GM23338 (cell line): ENCODE measurements at regions not wholly inside any gene's neighbourhood (a gene's known extent, or its start where the extent isn't known, plus 50 kb on each side); places are given as distances from the start of the nearest gene placed in this dataset.

Source experiments
- ATAC-seq: fragments of 200-7000 bp; cut with Tn5 transposase; 3 replicates; pipeline ENCODE4 v1.9.1; 2020
- DNase-seq: peaks from one replicate; pipeline ENCODE4 v3.0.0-alpha.2; 2015; ENCODE audit warnings: low spot score
- H2AFZ ChIP-seq: fragments of 200-600 bp; sonication (generic); 2 replicates; pipeline ENCODE4 v1.8.0; 2016; ENCODE audit warnings: antibody characterized with exemption, mild to moderate bottlenecking, moderate library complexity
- H3F3A ChIP-seq: fragments of 200-600 bp; sonication (generic); replicated peaks from 2 replicates; pipeline ENCODE4 v1.8.0; 2017; ENCODE audit warnings: antibody characterized with exemption, mixed run types, low read depth
- H3K27ac ChIP-seq: fragments of 200-600 bp; sonication (generic); 2 replicates; pipeline ENCODE4 v1.6.1; 2016; ENCODE audit warnings: low read depth
- H3K27me3 ChIP-seq: fragments of 200-600 bp; sonication (generic); 2 replicates; pipeline ENCODE4 v1.8.0; 2016; ENCODE audit warnings: mild to moderate bottlenecking, mixed run types, moderate library complexity; ENCODE audit not compliant: insufficient read depth
- H3K36me3 ChIP-seq: fragments of 200-600 bp; sonication (generic); 2 replicates; pipeline ENCODE4 v1.8.0; 2016; ENCODE audit warnings: mild to moderate bottlenecking; ENCODE audit not compliant: insufficient read depth
- H3K4me1 ChIP-seq: fragments of 200-600 bp; sonication (generic); 2 replicates; pipeline ENCODE4 v1.8.0; 2016; ENCODE audit warnings: mild to moderate bottlenecking, moderate library complexity; ENCODE audit not compliant: insufficient read depth
- H3K4me2 ChIP-seq: fragments of 200-600 bp; sonication (generic); 2 replicates; pipeline ENCODE4 v1.7.1; 2017; ENCODE audit warnings: mixed run types
- H3K4me3 ChIP-seq: fragments of 200-600 bp; sonication (generic); 2 replicates; pipeline ENCODE4 v1.6.1; 2016; ENCODE audit warnings: mixed run types
- H3K79me2 ChIP-seq: fragments of 200-600 bp; sonication (generic); replicated peaks from 2 replicates; pipeline ENCODE4 v1.8.0; 2017; ENCODE audit warnings: mild to moderate bottlenecking; ENCODE audit not compliant: insufficient read depth
- H3K9me2 ChIP-seq: fragments of 200-600 bp; sonication (generic); 2 replicates; pipeline ENCODE4 v1.8.0; 2017; ENCODE audit not compliant: insufficient read depth
- H4K20me1 ChIP-seq: fragments of 200-600 bp; sonication (generic); replicated peaks from 2 replicates; pipeline ENCODE4 v1.8.0; 2017; ENCODE audit warnings: mild to moderate bottlenecking; ENCODE audit not compliant: insufficient read depth
- H3K27ac Mint-ChIP-seq: 2 replicates; pipeline ENCODE4 v1.8.0; 2020; ENCODE audit warnings: inconsistent platforms, mild to moderate bottlenecking, moderate library complexity, mixed read lengths
- H3K27me3 Mint-ChIP-seq: 3 replicates; pipeline ENCODE4 v1.8.0; 2022; ENCODE audit warnings: low read depth, mild to moderate bottlenecking, moderate library complexity, mixed read lengths, inconsistent platforms; ENCODE audit not compliant: insufficient read depth, poor library complexity
- H3K36me3 Mint-ChIP-seq: 3 replicates; pipeline ENCODE4 v1.8.0; 2021; ENCODE audit warnings: low read depth, mild to moderate bottlenecking, inconsistent platforms, moderate library complexity, mixed read lengths
- H3K4me1 Mint-ChIP-seq: 3 replicates; pipeline ENCODE4 v1.8.0; 2020; ENCODE audit warnings: mild to moderate bottlenecking, inconsistent platforms, mixed read lengths
- H3K4me3 Mint-ChIP-seq: 3 replicates; pipeline ENCODE4 v1.8.0; 2021; ENCODE audit warnings: moderate library complexity, mild to moderate bottlenecking, inconsistent platforms, mixed read lengths
- H3K9me3 Mint-ChIP-seq: 3 replicates; pipeline ENCODE4 v1.8.0; 2020; ENCODE audit warnings: moderate library complexity, mild to moderate bottlenecking, inconsistent platforms, mixed read lengths
- EZH2 ChIP-seq: fragments of 200-600 bp; sonication (generic); IDR thresholded peaks from one replicate; pipeline ENCODE4 v1.8.0; 2017; ENCODE audit warnings: antibody characterized with exemption, mild to moderate bottlenecking, low read depth; ENCODE audit not compliant: unreplicated experiment
- EZH2phosphoT487 ChIP-seq: fragments of 200-600 bp; sonication (generic); IDR thresholded peaks from one replicate; pipeline ENCODE4 v1.8.1; 2018; ENCODE audit warnings: antibody characterized with exemption; ENCODE audit not compliant: unreplicated experiment
- JUNB ChIP-seq: IDR thresholded peaks from one replicate; pipeline ENCODE4 v1.6.1; 2016; ENCODE audit warnings: antibody characterized with exemption; ENCODE audit not compliant: unreplicated experiment
- NANOG ChIP-seq: IDR thresholded peaks from 2 replicates; pipeline ENCODE4 v1.6.1; 2016; ENCODE audit warnings: antibody characterized with exemption, borderline replicate concordance
- POLR2AphosphoS5 ChIP-seq: IDR thresholded peaks from 2 replicates; pipeline ENCODE4 v1.6.1; 2016; ENCODE audit warnings: antibody characterized with exemption, low read depth
- STAT1 ChIP-seq: IDR thresholded peaks from one replicate; pipeline ENCODE4 v1.6.1; 2016; ENCODE audit warnings: antibody characterized with exemption; ENCODE audit not compliant: unreplicated experiment
- ZNF331 ChIP-seq: fragments of 250-450 bp; sonication (Bioruptor Pico); IDR thresholded peaks from 2 replicates; pipeline ENCODE4 v1.5.0; 2020; ENCODE audit warnings: low read depth, mild to moderate bottlenecking, moderate library complexity
- TF ChIP-seq, protein P1 (sequence below): fragments of 250-450 bp; sonication (Bioruptor Pico); IDR thresholded peaks from 2 replicates; pipeline ENCODE4 v1.5.0; 2020; ENCODE audit warnings: mild to moderate bottlenecking, moderate library complexity
- TF ChIP-seq, protein P2 (sequence below): IDR thresholded peaks from 2 replicates; pipeline ENCODE4 v1.6.1; 2016; ENCODE audit warnings: antibody characterized with exemption
- TF ChIP-seq, protein P3 (sequence below): IDR thresholded peaks from one replicate; pipeline ENCODE4 v1.6.1; 2018; ENCODE audit warnings: antibody characterized with exemption; ENCODE audit not compliant: unreplicated experiment

DNA sequence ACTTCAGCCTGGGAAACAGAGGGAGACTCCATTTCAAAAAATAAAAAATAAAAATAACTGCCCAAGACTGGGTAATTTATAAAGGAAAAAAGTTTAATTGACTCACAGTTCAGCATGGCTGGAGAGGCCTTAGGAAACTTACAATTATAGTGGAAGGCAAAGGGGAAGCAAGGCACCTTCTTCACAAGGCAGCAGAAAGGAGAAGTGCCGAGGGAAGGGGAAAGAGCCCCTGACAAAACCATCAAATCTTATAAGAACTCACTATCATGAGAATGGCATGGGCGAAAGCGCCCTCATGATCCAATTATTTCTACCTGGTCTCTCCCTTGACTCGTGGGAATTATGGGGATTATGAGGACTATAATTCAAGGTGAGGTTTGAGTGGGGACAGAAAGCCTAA is 95.5 kb upstream of the LGSN start (continued):
- TF ChIP-seq, protein P1, sequence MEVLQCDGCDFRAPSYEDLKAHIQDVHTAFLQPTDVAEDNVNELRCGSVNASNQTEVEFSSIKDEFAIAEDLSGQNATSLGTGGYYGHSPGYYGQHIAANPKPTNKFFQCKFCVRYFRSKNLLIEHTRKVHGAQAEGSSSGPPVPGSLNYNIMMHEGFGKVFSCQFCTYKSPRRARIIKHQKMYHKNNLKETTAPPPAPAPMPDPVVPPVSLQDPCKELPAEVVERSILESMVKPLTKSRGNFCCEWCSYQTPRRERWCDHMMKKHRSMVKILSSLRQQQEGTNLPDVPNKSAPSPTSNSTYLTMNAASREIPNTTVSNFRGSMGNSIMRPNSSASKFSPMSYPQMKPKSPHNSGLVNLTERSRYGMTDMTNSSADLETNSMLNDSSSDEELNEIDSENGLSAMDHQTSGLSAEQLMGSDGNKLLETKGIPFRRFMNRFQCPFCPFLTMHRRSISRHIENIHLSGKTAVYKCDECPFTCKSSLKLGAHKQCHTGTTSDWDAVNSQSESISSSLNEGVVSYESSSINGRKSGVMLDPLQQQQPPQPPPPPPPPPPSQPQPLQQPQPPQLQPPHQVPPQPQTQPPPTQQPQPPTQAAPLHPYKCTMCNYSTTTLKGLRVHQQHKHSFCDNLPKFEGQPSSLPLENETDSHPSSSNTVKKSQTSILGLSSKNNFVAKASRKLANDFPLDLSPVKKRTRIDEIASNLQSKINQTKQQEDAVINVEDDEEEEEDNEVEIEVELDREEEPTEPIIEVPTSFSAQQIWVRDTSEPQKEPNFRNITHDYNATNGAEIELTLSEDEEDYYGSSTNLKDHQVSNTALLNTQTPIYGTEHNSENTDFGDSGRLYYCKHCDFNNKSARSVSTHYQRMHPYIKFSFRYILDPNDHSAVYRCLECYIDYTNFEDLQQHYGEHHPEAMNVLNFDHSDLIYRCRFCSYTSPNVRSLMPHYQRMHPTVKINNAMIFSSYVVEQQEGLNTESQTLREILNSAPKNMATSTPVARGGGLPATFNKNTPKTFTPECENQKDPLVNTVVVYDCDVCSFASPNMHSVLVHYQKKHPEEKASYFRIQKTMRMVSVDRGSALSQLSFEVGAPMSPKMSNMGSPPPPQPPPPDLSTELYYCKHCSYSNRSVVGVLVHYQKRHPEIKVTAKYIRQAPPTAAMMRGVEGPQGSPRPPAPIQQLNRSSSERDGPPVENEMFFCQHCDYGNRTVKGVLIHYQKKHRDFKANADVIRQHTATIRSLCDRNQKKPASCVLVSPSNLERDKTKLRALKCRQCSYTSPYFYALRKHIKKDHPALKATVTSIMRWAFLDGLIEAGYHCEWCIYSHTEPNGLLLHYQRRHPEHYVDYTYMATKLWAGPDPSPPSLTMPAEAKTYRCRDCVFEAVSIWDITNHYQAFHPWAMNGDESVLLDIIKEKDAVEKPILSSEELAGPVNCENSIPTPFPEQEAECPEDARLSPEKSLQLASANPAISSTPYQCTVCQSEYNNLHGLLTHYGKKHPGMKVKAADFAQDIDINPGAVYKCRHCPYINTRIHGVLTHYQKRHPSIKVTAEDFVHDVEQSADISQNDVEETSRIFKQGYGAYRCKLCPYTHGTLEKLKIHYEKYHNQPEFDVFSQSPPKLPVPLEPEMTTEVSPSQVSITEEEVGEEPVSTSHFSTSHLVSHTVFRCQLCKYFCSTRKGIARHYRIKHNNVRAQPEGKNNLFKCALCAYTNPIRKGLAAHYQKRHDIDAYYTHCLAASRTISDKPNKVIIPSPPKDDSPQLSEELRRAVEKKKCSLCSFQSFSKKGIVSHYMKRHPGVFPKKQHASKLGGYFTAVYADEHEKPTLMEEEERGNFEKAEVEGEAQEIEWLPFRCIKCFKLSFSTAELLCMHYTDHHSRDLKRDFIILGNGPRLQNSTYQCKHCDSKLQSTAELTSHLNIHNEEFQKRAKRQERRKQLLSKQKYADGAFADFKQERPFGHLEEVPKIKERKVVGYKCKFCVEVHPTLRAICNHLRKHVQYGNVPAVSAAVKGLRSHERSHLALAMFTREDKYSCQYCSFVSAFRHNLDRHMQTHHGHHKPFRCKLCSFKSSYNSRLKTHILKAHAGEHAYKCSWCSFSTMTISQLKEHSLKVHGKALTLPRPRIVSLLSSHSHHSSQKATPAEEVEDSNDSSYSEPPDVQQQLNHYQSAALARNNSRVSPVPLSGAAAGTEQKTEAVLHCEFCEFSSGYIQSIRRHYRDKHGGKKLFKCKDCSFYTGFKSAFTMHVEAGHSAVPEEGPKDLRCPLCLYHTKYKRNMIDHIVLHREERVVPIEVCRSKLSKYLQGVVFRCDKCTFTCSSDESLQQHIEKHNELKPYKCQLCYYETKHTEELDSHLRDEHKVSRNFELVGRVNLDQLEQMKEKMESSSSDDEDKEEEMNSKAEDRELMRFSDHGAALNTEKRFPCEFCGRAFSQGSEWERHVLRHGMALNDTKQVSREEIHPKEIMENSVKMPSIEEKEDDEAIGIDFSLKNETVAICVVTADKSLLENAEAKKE (CRISPR knock-in tag), result no peak
- TF ChIP-seq STAT1, result no peak
- no peak for TF ChIP-seq NANOG
- TF ChIP-seq EZH2, result no peak
- no peak for TF ChIP-seq ZNF331
- TF ChIP-seq POLR2AphosphoS5, result no peak
- TF ChIP-seq EZH2phosphoT487, result no peak
- TF ChIP-seq, protein P2, sequence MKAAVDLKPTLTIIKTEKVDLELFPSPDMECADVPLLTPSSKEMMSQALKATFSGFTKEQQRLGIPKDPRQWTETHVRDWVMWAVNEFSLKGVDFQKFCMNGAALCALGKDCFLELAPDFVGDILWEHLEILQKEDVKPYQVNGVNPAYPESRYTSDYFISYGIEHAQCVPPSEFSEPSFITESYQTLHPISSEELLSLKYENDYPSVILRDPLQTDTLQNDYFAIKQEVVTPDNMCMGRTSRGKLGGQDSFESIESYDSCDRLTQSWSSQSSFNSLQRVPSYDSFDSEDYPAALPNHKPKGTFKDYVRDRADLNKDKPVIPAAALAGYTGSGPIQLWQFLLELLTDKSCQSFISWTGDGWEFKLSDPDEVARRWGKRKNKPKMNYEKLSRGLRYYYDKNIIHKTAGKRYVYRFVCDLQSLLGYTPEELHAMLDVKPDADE, result no peak
- TF ChIP-seq JUNB, result no peak

DNA sequence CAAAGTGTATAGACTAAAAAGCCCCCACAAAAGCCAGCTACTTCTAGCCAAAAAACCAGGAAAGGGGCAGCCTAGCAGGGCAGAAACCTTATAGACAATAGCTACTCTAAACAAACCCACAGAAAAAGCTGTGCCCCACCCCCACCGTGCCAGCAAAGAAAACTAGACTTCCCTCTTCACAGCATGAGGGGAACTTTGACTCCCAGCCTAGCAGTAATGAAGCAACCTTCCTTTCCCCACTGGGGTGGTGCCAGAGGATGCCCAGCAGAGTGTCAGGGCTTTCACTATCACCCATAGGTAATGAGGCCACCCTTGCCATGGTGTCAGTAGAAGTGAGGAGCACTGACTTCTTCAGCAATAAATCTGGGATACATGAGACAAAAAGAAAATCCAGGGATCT is 99.0 kb upstream of the LGSN start:
- Mint-ChIP-seq H3K36me3 (peaks cover 2% of the 10 kb centered on the region; the same call in 1 of the 3 replicates), H3K4me1 (no peaks in the 10 kb centered on the region; the same call in 2 of the 3 replicates), H3K9me3 (peaks cover 23% of the 10 kb centered on the region; the same call in 2 of the 3 replicates), H3K27me3 (peaks cover 4% of the 10 kb centered on the region), H3K27ac (no peak overlapping the region), H3K4me3 (no peak overlapping the region)
- H3F3A ChIP-seq, result no peaks in the 10 kb centered on the region
- H3K4me3 ChIP-seq, result no peak overlapping the region
- no peaks in the 10 kb centered on the region for H4K20me1 ChIP-seq
- ATAC-seq (no peak; the same call in 2 of the 3 replicates), DNase-seq (no peak)
- no peaks in the 10 kb centered on the region; the same call in 1 of the 2 replicates for H3K36me3 ChIP-seq
- H3K4me1 ChIP-seq, result no peaks in the 10 kb centered on the region
- no peaks in the 10 kb centered on the region for H3K27me3 ChIP-seq
- H3K9me2 ChIP-seq, result no peaks in the 10 kb centered on the region
- peak overlapping the region; percentile 74; the same call in 1 of the 2 replicates for H2AFZ ChIP-seq
- no peak for TF ChIP-seq STAT1
- no peak for TF ChIP-seq EZH2
- no peak for TF ChIP-seq JUNB
- TF ChIP-seq POLR2AphosphoS5, result no peak
- TF ChIP-seq, protein P3, sequence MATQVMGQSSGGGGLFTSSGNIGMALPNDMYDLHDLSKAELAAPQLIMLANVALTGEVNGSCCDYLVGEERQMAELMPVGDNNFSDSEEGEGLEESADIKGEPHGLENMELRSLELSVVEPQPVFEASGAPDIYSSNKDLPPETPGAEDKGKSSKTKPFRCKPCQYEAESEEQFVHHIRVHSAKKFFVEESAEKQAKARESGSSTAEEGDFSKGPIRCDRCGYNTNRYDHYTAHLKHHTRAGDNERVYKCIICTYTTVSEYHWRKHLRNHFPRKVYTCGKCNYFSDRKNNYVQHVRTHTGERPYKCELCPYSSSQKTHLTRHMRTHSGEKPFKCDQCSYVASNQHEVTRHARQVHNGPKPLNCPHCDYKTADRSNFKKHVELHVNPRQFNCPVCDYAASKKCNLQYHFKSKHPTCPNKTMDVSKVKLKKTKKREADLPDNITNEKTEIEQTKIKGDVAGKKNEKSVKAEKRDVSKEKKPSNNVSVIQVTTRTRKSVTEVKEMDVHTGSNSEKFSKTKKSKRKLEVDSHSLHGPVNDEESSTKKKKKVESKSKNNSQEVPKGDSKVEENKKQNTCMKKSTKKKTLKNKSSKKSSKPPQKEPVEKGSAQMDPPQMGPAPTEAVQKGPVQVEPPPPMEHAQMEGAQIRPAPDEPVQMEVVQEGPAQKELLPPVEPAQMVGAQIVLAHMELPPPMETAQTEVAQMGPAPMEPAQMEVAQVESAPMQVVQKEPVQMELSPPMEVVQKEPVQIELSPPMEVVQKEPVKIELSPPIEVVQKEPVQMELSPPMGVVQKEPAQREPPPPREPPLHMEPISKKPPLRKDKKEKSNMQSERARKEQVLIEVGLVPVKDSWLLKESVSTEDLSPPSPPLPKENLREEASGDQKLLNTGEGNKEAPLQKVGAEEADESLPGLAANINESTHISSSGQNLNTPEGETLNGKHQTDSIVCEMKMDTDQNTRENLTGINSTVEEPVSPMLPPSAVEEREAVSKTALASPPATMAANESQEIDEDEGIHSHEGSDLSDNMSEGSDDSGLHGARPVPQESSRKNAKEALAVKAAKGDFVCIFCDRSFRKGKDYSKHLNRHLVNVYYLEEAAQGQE, result no peak
- TF ChIP-seq NANOG, result no peak
- TF ChIP-seq, protein P2, result no peak
- H3K27ac ChIP-seq, result no peak overlapping the region
- no peak overlapping the region for H3K4me2 ChIP-seq
- H3K79me2 ChIP-seq, result no peaks in the 10 kb centered on the region
